Nephron progenitor cell (in vitro differentiated cells): ENCODE measurements at regions not wholly inside any gene's neighbourhood (a gene's known extent, or its start where the extent isn't known, plus 50 kb on each side); places are given as distances from the start of the nearest gene placed in this dataset.

Experiments used
- DNase-seq: peaks from one replicate; pipeline ENCODE4 v3.0.0; 2021
- H3K27ac Mint-ChIP-seq: 2 replicates; pipeline ENCODE4 v1.8.0; 2021; ENCODE audit warnings: mild to moderate bottlenecking, moderate library complexity, mixed read lengths
- H3K27me3 Mint-ChIP-seq: 2 replicates; pipeline ENCODE4 v1.8.0; 2021; ENCODE audit warnings: mild to moderate bottlenecking, low read depth, mixed read lengths; ENCODE audit not compliant: poor library complexity
- H3K36me3 Mint-ChIP-seq: 2 replicates; pipeline ENCODE4 v1.8.0; 2021; ENCODE audit warnings: low read depth, mixed read lengths
- H3K4me1 Mint-ChIP-seq: 2 replicates; pipeline ENCODE4 v1.8.0; 2021; ENCODE audit warnings: mixed read lengths
- H3K4me3 Mint-ChIP-seq: 2 replicates; pipeline ENCODE4 v1.8.0; 2021; ENCODE audit warnings: mild to moderate bottlenecking, moderate library complexity, mixed read lengths
- H3K9me3 Mint-ChIP-seq: 2 replicates; pipeline ENCODE4 v1.8.0; 2021; ENCODE audit warnings: mild to moderate bottlenecking, moderate library complexity, mixed read lengths
- CTCF ChIP-seq: fragments of 200-600 bp; sonication (generic); IDR thresholded peaks from 2 replicates; pipeline ENCODE4 v1.5.0; 2021; ENCODE audit warnings: antibody characterized with exemption

- Mint-ChIP-seq H3K4me1 (no peaks in the 10 kb centered on the region), H3K27me3 (peaks cover 2% of the 10 kb centered on the region), H3K9me3 (no peaks in the 10 kb centered on the region), H3K36me3 (no peaks in the 10 kb centered on the region), H3K27ac (no peak overlapping the region), H3K4me3 (no peak overlapping the region)
- no peak for TF ChIP-seq CTCF
- no peak for DNase-seq
These were observed 246.2 kb downstream of the SEC23A start for GRCh38 chr14:38856798-38857197.

GRCh38 chr14:38855513-38855912, 247.5 kb downstream of the SEC23A start:
- H3K27me3 Mint-ChIP-seq = peaks cover 2% of the 10 kb centered on the region
- H3K4me1 Mint-ChIP-seq = no peaks in the 10 kb centered on the region
- H3K27ac Mint-ChIP-seq = no peak overlapping the region
- no peak overlapping the region for H3K4me3 Mint-ChIP-seq
- no peaks in the 10 kb centered on the region for H3K36me3 Mint-ChIP-seq
- DNase-seq = no peak
- no peaks in the 10 kb centered on the region for H3K9me3 Mint-ChIP-seq
- no peak for TF ChIP-seq CTCF

GRCh38 chr14:38851111-38851510, 251.9 kb downstream of the SEC23A start:
- no peaks in the 10 kb centered on the region for H3K9me3 Mint-ChIP-seq
- H3K27ac Mint-ChIP-seq = no peak overlapping the region
- H3K4me3 Mint-ChIP-seq = no peak overlapping the region
- TF ChIP-seq CTCF = no peak
- H3K36me3 Mint-ChIP-seq = no peaks in the 10 kb centered on the region
- no peak for DNase-seq
- peaks cover 4% of the 10 kb centered on the region for H3K27me3 Mint-ChIP-seq
- H3K4me1 Mint-ChIP-seq = no peaks in the 10 kb centered on the region

GRCh38 chr14:38850664-38851063, 252.4 kb downstream of the SEC23A start:
- Mint-ChIP-seq H3K9me3 (no peaks in the 10 kb centered on the region), H3K27ac (no peak overlapping the region), H3K4me1 (no peaks in the 10 kb centered on the region), H3K36me3 (no peaks in the 10 kb centered on the region), H3K4me3 (no peak overlapping the region), H3K27me3 (peaks cover 4% of the 10 kb centered on the region)
- TF ChIP-seq CTCF = no peak
- DNase-seq = no peak

- TF ChIP-seq CTCF = no peak
- DNase-seq = no peak
- no peaks in the 10 kb centered on the region for H3K9me3 Mint-ChIP-seq
- H3K4me3 Mint-ChIP-seq = no peak overlapping the region
- H3K27ac Mint-ChIP-seq = no peak overlapping the region
- peaks cover 4% of the 10 kb centered on the region for H3K27me3 Mint-ChIP-seq
- H3K4me1 Mint-ChIP-seq = no peaks in the 10 kb centered on the region
- no peaks in the 10 kb centered on the region for H3K36me3 Mint-ChIP-seq
These were observed 254.6 kb downstream of the SEC23A start for GRCh38 chr14:38848243-38848935.

GRCh38 chr14:38847161-38847560, 255.9 kb downstream of the SEC23A start:
- no peak for DNase-seq
- Mint-ChIP-seq H3K27me3 (peaks cover 4% of the 10 kb centered on the region), H3K4me1 (no peaks in the 10 kb centered on the region), H3K27ac (no peak overlapping the region), H3K4me3 (no peak overlapping the region), H3K36me3 (no peaks in the 10 kb centered on the region), H3K9me3 (no peaks in the 10 kb centered on the region)
- TF ChIP-seq CTCF = no peak
